Uterus (tissue), 3 donors: ENCODE measurements at regions not wholly inside any gene's neighbourhood (a gene's known extent, or its start where the extent isn't known, plus 50 kb on each side); places are given as distances from the start of the nearest gene placed in this dataset.

Experiments used
- DNase-seq, 2 donors: peaks; one replicate each; pipeline ENCODE4 v3.0.0-alpha.2; 2019 to 2020
- H3K27ac ChIP-seq, 2 donors: fragments of 200-600 bp; sonication (generic); 1 replicate in 1 of 2; 2 replicates in 1 of 2; pipeline ENCODE4 v1.5.1; 2016 to 2018
- H3K27me3 ChIP-seq, 2 donors: fragments of 200-600 bp; sonication (generic); one replicate each; pipeline ENCODE4 v1.5.1; 2018 to 2019; ENCODE audit warnings: control low read depth in 1 of 2
- H3K36me3 ChIP-seq, 2 donors: fragments of 200-600 bp; sonication (generic); one replicate each; pipeline ENCODE4 v1.5.1; 2019; ENCODE audit warnings: control low read depth in 1 of 2
- H3K4me1 ChIP-seq, 2 donors: fragments of 200-600 bp; sonication (generic); one replicate each; pipeline ENCODE4 v1.5.1; 2018 to 2019; ENCODE audit warnings: control low read depth in 1 of 2
- H3K4me3 ChIP-seq, 2 donors: fragments of 200-600 bp; sonication (generic); 1 replicate in 1 of 2; 2 replicates in 1 of 2; pipeline ENCODE4 v1.5.1; 2018 to 2019; ENCODE audit warnings: mild to moderate bottlenecking in 1 of 2
- H3K9me3 ChIP-seq, 2 donors: fragments of 200-600 bp; sonication (generic); one replicate each; pipeline ENCODE4 v1.5.1; 2019; ENCODE audit warnings: control low read depth in 1 of 2
- POLR2A ChIP-seq, 2 donors: fragments of 450-650 bp; IDR thresholded peaks; one replicate each; pipeline ENCODE4 v1.6.1; 2016; ENCODE audit warnings: antibody characterized with exemption in 2 of 2, mild to moderate bottlenecking in 1 of 2, moderate library complexity in 1 of 2
- intact Hi-C: fragments of 100-400 bp; cut with DNase I; formaldehyde crosslinking; loops from one replicate; pipeline ENCODE4 v1.15.1; 2023; ENCODE audit warnings: low total_unique reads
- TF ChIP-seq, protein P1 (sequence below), 4 experiments: fragments of 200-600 bp in 2 of 4; fragments of 450-650 bp in 2 of 4; sonication (generic) in 2 of 4; IDR thresholded peaks; one replicate each; pipeline ENCODE4 v1.5.1; 2016 to 2019; ENCODE audit warnings: antibody characterized with exemption in 4 of 4, mild to moderate bottlenecking in 2 of 4, moderate library complexity in 1 of 4
- donor health status: DM: yes; HTN: yes; CAD: no.

GRCh38 chr1:55962472-55962871 is 616.9 kb downstream of the PLPP3 start:
- intact Hi-C loops = no loop called here
- Histone ChIP-seq H3K4me1 (no peaks in the 10 kb centered on the region), H3K4me3 (no peak overlapping the region), H3K36me3 (no peaks in the 10 kb centered on the region), H3K9me3 (no peaks in the 10 kb centered on the region), H3K27me3 (no peaks in the 10 kb centered on the region), H3K27ac (no peak overlapping the region)
- DNase-seq = no peak
- TF ChIP-seq, protein P1, sequence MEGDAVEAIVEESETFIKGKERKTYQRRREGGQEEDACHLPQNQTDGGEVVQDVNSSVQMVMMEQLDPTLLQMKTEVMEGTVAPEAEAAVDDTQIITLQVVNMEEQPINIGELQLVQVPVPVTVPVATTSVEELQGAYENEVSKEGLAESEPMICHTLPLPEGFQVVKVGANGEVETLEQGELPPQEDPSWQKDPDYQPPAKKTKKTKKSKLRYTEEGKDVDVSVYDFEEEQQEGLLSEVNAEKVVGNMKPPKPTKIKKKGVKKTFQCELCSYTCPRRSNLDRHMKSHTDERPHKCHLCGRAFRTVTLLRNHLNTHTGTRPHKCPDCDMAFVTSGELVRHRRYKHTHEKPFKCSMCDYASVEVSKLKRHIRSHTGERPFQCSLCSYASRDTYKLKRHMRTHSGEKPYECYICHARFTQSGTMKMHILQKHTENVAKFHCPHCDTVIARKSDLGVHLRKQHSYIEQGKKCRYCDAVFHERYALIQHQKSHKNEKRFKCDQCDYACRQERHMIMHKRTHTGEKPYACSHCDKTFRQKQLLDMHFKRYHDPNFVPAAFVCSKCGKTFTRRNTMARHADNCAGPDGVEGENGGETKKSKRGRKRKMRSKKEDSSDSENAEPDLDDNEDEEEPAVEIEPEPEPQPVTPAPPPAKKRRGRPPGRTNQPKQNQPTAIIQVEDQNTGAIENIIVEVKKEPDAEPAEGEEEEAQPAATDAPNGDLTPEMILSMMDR (IDR thresholded peaks at IDR 0.05) = no peak
- TF ChIP-seq POLR2A (IDR thresholded peaks at IDR 0.05) = no peak

GRCh38 chr1:55959136-55959548 is 620.2 kb downstream of the PLPP3 start:
- intact Hi-C loops = no loop called here
- no peaks in the 10 kb centered on the region for H3K4me1 ChIP-seq
- H3K27ac ChIP-seq = no peak overlapping the region
- no peaks in the 10 kb centered on the region for H3K9me3 ChIP-seq
- no peak overlapping the region for H3K4me3 ChIP-seq
- no peaks in the 10 kb centered on the region for H3K27me3 ChIP-seq
- no peak for DNase-seq
- no peaks in the 10 kb centered on the region for H3K36me3 ChIP-seq
- TF ChIP-seq POLR2A (IDR thresholded peaks at IDR 0.05) = no peak
- TF ChIP-seq, protein P1 (IDR thresholded peaks at IDR 0.05) = no peak

GRCh38 chr1:55958498-55958897 is 620.9 kb downstream of the PLPP3 start:
- no peak for TF ChIP-seq POLR2A (IDR thresholded peaks at IDR 0.05)
- TF ChIP-seq, protein P1 (IDR thresholded peaks at IDR 0.05) = no peak
- no peak for DNase-seq
- no peaks in the 10 kb centered on the region for H3K4me1 ChIP-seq
- no peaks in the 10 kb centered on the region for H3K9me3 ChIP-seq
- H3K27ac ChIP-seq = no peak overlapping the region
- H3K27me3 ChIP-seq = no peaks in the 10 kb centered on the region
- no peak overlapping the region for H3K4me3 ChIP-seq
- intact Hi-C loops = no loop called here
- H3K36me3 ChIP-seq = no peaks in the 10 kb centered on the region

GRCh38 chr1:55957276-55957675 is 622.1 kb downstream of the PLPP3 start:
- intact Hi-C loops = no loop called here
- Histone ChIP-seq H3K9me3 (no peaks in the 10 kb centered on the region), H3K27me3 (no peaks in the 10 kb centered on the region), H3K4me1 (no peaks in the 10 kb centered on the region), H3K4me3 (no peak overlapping the region), H3K36me3 (no peaks in the 10 kb centered on the region), H3K27ac (no peak overlapping the region)
- no peak for TF ChIP-seq POLR2A (IDR thresholded peaks at IDR 0.05)
- TF ChIP-seq, protein P1 (IDR thresholded peaks at IDR 0.05) = no peak
- no peak for DNase-seq

DNA sequence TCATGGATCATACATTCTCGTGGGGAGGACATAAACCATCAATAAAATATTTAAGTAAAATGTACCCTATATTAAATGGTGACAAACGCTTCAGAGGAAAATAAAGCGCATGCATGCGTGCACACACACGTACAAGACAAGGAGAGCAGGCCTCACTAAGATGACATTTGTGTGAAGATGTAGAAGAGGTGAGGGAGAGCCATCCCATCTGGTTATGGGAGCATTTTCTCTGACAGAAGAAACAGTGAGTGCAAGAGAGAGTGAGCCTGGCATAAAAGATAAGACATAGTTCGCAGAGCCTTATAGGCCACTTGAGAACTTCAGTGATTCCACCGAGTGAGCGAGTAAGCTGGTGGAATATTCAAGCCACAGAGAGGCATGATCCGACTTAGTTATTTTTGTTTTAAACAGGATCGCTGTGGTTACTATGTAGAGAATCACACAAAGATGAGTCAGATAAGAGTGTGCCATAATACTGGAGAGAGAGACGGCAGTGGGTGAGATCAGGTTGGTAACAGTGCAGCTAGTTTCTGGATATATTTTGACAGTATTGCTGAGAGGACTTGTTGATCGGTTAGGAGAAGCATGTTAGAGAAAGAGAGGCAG is 624.2 kb downstream of the PLPP3 start:
- Histone ChIP-seq H3K4me1 (no peaks in the 10 kb centered on the region), H3K27me3 (no peaks in the 10 kb centered on the region), H3K27ac (no peak overlapping the region), H3K36me3 (no peaks in the 10 kb centered on the region), H3K9me3 (no peaks in the 10 kb centered on the region), H3K4me3 (no peak overlapping the region)
- DNase-seq = no peak
- intact Hi-C loops = no loop called here
- TF ChIP-seq, protein P1 (IDR thresholded peaks at IDR 0.05) = no peak
- TF ChIP-seq POLR2A (IDR thresholded peaks at IDR 0.05) = no peak
